ENCODE measurements at regions not wholly inside any gene's neighbourhood (a gene's known extent, or its start where the extent isn't known, plus 50 kb on each side); places are given as distances from the start of the nearest gene placed in this dataset.
"Not testable (repeated sequence)": the region's sequence is repeated elsewhere in the genome, so short reads cannot be mapped to it uniquely, and the experiment has no call there.

- no peak for DNase-seq
Measured at GRCh38 chr2:215793747-215794595, 219.4 kb downstream of the MREG start.

GRCh38 chr2:215791481-215791937 is 221.8 kb downstream of the MREG start:
- DNase-seq = no peak

GRCh38 chr2:215790523-215791421 is 222.6 kb downstream of the MREG start:
- DNase-seq = no peak

GRCh38 chr2:215787565-215788178 is 225.7 kb downstream of the MREG start:
- DNase-seq = no peak

GRCh38 chr2:215787025-215787424 is 226.3 kb downstream of the MREG start:
- no peak for DNase-seq

GRCh38 chr2:215784371-215784783 is 229.0 kb downstream of the MREG start:
- no peak for DNase-seq

GRCh38 chr2:215783640-215784039 is 229.7 kb downstream of the MREG start:
- not testable (repeated sequence) for DNase-seq

- no peak for DNase-seq
Measured at GRCh38 chr2:215782965-215783364, 230.4 kb downstream of the MREG start.

GRCh38 chr2:215782295-215782694 is 231.1 kb downstream of the MREG start:
- DNase-seq = no peak

GRCh38 chr2:215780907-215781685 is 232.3 kb downstream of the MREG start:
- DNase-seq = no peak

GRCh38 chr2:215780313-215780712 is 233.0 kb downstream of the MREG start:
- no peak for DNase-seq

- no peak for DNase-seq
Measured at GRCh38 chr2:215779912-215780311, 233.4 kb downstream of the MREG start.

- no peak for DNase-seq
Measured at GRCh38 chr2:215777465-215778044, 235.8 kb downstream of the MREG start.

GRCh38 chr2:215775106-215775505 is 238.2 kb downstream of the MREG start:
- no peak for DNase-seq

GRCh38 chr2:215773728-215774127 is 239.6 kb downstream of the MREG start:
- no peak for DNase-seq

- no peak for DNase-seq
Measured at GRCh38 chr2:215772634-215773563, 240.5 kb downstream of the MREG start.

- DNase-seq = no peak
Measured at GRCh38 chr2:215772003-215772402, 241.3 kb downstream of the MREG start.

GRCh38 chr2:215771241-215771640 is 242.1 kb downstream of the MREG start:
- DNase-seq = no peak

- no peak for DNase-seq
Measured at GRCh38 chr2:215770668-215771067, 242.7 kb downstream of the MREG start.

- DNase-seq = no peak
Measured at GRCh38 chr2:215769246-215769645, 244.1 kb downstream of the MREG start.

- DNase-seq = no peak
Measured at GRCh38 chr2:215767625-215768024, 245.7 kb downstream of the MREG start.
